Left colon (tissue), 2 donors: ENCODE measurements at regions not wholly inside any gene's neighbourhood (a gene's known extent, or its start where the extent isn't known, plus 50 kb on each side); places are given as distances from the start of the nearest gene placed in this dataset.

Experiments used
- ATAC-seq: fragments of 200-7000 bp; cut with Tn5 transposase; one replicate; pipeline ENCODE4 v1.9.1; 2020; ENCODE audit warnings: mild to moderate bottlenecking, moderate library complexity
- DNase-seq, 2 donors: peaks; one replicate each; pipeline ENCODE4 v3.0.0-alpha.2; 2020
- intact Hi-C, 2 donors: fragments of 100-400 bp; cut with DNase I in 1 of 2; cut with micrococcal nuclease in 1 of 2; formaldehyde crosslinking; loops; one replicate each; pipeline versions ENCODE4 v1.11.2 to v1.14.0; 2022; cut with DNase I, micrococcal nuclease
- donor health status: DM: no; HTN: no; CAD: no.
- donor health status: DM: yes; HTN: yes; CAD: no.

DNA sequence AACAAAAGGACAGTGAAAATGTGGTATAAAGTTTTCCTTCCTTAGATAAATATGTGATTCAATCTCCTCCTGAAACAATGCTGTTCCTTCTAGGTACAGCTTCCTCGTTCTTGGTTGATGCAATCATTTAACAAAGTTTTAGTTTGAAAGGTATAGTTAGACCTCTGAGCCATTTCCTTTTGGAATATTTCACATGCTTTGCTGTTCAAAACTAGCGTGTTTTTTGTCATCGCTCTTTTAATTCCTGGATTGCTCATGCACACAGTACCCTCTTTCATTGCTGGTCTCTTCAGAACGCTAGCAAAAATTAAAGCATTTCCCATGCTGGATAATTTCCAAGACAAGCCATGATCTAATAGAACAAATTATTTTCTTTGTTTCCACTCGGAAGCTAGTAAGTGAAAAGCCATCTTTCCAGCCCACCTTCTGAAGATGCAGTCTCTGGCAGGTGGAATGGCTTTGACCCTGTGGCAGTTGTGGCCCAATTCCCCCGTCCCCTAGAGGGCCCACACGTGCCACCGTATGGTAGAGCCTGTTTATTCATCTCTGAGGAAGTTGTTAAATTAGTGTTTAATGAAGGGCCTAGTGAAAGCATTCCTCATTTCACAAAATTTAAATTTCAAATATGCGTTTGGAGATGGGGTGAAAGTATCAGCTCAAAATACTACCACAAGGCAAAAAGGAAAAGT is 1040.6 kb upstream of the SLC10A2 start:
- DNase-seq: no peak
- intact Hi-C loops: no loop called here
- ATAC-seq: no peak

DNA sequence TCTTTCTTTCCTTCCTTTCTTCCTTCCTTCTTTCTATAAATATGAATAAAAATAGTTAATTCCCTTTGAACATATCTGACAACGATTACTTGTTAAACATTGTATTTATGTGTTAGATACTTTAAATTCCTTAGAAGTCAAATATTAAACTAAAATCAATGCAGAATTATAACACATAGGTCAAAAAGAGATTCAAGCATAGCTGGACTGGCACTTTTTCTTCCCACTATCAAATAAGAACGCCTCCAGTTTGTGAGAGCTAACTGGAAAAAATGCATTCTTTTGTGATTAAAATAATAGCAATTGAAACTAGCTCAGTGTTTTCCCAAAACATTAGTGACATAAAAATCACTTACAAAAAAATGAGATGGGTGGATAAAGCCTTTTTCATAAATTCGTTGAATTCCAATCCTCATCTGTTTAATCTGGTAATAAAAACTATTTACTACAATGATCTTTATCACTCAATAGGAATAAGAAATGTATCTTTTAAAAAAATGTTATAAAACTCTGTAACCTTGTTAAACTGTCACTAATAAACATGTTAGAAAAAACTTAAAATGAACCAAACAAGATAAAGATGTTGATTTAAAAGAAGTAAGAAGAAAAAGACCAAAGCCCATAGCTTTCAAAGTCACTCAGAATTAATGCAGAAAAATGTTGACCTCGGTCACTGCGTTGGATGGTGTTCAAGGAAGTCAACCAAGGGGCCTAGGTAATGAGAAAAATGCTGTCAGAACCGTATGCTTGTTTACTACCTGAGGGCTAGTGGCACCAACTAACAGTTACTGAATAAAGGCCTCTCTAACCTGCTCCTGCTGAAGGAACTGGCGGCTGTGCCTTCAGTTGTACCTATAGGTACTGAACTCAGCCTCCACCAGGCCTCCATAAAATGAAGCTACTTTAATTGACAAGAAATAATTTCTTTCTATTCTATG is 1039.5 kb upstream of the SLC10A2 start:
- DNase-seq (no peak), ATAC-seq (no peak)
- intact Hi-C loops: no loop called here

DNA sequence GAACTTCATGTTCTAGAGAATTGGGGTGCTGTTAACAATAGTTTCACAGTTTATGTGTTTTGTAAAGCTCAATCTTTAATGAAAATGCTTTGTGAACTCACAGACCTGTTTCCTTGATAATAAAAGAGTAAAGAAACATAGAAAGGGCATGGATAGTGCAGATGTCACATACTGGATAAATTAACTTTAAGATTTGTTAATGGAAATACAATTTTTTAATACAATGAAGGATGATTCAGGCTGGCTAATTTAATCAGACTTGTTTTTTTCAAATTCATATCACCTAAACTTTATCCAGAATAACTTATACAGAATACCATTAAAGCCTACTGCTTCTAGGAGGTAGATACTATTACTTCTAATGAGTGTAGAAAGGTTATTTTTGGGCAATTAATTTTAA is 1033.5 kb upstream of the SLC10A2 start:
- intact Hi-C loops: no loop called here
- DNase-seq (no peak), ATAC-seq (no peak)

DNA sequence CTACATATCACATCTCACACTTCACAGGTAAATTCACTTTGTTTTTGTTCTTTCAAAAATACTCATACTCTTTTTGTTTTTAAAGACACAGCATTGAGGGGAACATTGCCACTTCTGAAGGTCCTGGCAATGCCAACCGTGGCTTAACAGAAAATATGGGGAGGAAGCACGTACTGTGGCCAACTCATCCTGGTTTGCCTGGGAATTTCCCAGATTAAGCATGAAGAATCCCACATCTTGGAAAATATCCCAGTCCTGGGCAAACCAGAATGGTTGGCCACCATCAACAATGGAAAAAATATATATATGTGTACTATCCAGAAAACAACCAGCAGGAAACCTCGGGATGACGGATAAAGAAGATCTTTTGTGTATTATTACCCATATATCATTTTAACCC is 1032.2 kb upstream of the SLC10A2 start:
- intact Hi-C loops: no loop called here
- no peak for ATAC-seq
- DNase-seq: no peak

DNA sequence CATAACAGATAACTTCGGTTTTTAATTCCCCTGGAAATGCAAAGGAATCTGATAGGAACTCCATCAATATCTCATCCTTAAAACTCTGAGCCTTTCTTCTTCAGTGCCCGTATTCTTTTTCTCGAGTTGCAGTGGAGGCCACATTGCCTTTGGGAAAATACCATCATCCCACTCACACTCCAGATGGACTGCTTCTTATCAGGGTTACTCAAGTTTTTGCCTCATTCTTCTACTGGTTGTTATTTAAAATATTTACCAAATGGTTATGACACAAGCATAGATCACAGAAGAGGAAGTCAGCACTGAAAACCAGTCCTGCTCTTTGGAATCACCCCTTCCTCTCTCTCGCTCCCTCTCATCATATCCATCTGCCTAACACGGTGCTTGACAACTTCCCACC is 1020.5 kb upstream of the SLC10A2 start:
- no peak for DNase-seq
- intact Hi-C loops: no loop called here
- no peak for ATAC-seq

DNA sequence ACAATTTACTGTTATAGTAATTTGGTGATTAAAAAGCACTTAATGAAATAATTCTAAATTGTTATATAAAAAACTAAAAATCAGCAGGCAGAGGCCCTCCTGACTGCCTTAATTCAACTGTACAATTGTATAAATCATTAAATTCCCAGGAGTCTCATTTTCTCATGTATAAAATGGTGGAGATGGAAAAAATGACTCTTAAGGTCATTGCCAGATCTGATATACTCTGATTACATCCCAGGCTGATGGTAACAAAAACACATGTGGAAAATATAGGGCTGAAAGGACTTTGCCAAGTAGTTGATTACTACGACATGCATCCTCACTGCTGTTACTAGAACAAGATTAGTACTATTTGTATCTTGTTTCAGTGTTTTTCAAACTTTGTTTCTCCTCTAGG is 1020.0 kb upstream of the SLC10A2 start:
- intact Hi-C loops: no loop called here
- ATAC-seq (no peak), DNase-seq (no peak)

DNA sequence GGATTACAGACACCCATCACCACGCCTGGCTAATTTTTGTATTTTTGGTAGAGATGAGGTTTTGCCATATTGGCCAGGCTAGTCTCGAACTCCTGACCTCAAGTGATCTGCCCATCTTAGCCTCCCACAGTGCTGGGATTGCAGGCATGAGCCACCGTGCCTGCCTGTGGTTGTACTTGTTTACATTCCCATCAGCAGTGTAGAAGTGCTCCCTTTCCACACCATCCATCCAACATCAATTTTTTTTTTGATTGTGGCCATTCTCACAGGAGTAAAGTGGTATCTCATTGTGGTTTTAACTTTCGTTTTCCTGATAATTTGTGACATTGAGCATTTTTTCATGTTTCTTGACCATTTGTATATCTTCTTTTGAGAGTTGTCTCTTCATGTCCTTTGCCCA is 1019.4 kb upstream of the SLC10A2 start:
- DNase-seq (no peak), ATAC-seq (no peak)
- intact Hi-C loops: no loop called here

DNA sequence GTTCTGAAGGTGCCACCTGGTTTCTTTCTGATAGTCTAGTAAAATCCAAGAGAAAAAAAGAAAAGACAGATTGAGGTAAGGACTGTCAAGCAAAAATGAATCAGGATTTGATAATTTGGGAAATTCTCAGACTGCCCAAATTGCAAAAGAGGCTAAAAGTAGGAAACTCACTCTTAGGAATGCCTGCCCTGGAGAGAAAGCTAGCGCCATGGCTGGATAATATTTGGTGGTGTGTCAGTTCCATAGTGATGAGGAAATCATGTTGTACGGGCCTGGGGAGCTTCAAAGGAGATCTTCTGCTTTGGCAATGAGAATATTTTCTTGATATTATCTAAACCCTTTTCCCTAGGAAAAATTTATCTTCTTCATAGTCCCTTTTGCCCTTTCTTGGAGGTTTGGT is 1008.1 kb upstream of the SLC10A2 start:
- DNase-seq: no peak
- no peak for ATAC-seq
- intact Hi-C loops: no loop called here

DNA sequence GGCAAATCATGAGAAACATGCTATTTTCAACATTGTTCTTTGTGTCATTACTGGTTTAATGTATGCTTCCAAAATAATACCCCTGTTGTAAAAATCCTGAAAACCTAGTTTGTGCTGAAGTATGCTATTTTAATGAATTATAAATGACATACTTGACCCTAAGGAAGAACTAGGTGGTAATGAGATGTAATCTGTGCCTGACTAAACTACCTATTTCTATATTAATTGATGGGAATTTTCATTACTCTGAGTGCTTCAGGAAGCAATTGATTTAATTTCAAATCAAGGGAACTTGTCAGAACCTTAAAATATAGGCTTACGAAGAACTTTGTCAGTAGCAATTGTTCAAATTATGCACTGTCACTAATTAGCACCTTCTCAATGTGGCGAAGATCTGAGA is 1005.6 kb upstream of the SLC10A2 start:
- intact Hi-C loops: no loop called here

DNA sequence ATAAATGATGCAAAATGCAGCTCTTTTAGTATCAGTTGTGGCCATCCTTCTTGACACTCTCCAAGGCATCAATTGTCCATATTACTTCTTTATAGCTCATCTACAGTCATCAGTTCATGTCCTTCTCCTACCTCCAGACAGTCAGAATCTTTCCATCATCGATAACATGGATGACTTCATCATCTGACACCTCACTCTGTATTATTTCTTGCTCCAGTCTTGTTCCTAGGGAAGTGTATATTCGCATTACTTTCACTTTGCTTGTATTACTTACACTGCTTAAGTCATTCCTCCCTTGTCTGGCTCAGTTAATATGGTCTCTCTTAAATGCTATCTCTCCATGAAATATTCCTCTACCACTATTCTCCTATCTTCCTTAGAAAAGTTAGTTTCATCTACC is 999.1 kb upstream of the SLC10A2 start:
- intact Hi-C loops: no loop called here
- ATAC-seq: no peak
- DNase-seq: no peak

More for the DNA sequence above, 1005.6 kb upstream of the SLC10A2 start:
- no peak for ATAC-seq
- DNase-seq: no peak

DNA sequence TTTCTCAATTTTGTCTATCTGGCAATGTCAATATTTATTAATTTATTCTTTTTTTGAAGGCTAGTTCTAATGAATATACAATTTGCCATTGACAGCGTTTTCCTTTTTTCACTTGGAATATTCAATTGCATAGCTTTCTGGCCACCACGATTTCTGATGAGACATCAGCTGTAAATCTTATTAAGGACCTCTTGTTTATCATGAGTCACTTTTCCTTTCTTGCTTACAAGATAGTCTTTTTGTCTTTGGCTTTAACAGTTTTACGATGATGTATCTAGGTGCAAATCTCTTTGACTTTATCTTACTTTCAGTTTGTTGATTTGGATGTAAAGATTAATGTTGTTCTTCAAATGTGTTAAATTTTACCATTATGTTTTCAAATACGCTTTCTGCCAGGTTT is 991.6 kb upstream of the SLC10A2 start:
- intact Hi-C loops: no loop called here
- DNase-seq: no peak
- ATAC-seq: no peak

DNA sequence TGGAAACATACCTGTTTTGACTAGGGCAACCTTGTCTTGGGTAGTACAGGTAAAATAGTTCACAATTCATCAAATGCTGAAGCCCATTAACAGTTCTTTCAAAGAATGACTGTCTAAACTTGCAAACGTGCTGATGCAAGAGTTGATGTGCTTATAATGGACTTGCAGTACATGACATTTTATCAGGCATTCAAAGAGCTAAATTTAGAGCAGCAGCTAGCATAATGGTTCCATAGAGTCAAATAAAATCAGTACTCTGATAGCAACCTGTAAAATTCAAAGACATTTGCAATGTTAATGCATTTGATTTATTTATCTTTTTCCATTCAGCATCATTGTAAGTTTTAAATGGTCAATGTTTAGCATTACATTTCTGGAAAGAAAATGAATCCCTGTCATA is 979.7 kb upstream of the SLC10A2 start:
- ATAC-seq (no peak), DNase-seq (no peak)
- intact Hi-C loops: no loop called here

DNA sequence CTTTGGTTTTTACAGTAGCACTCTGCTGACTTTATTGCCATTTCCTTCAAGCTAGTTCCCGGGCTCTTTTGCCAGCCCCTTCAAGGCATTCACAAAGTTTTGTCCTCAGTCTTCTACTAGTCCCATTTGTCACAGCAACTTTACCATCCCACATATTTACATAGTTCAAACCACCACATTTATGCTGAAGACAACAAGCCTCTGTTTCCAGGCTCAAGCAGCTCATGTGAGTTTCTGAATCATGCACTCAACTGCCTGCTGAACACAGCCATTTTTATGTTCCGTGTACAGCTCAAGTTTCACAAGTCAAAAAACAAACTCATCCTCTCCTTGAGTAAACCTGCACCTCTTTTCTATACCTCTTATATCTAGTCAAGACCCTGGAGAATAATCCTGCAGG is 977.0 kb upstream of the SLC10A2 start:
- ATAC-seq: no peak
- no peak for DNase-seq
- intact Hi-C loops: no loop called here

DNA sequence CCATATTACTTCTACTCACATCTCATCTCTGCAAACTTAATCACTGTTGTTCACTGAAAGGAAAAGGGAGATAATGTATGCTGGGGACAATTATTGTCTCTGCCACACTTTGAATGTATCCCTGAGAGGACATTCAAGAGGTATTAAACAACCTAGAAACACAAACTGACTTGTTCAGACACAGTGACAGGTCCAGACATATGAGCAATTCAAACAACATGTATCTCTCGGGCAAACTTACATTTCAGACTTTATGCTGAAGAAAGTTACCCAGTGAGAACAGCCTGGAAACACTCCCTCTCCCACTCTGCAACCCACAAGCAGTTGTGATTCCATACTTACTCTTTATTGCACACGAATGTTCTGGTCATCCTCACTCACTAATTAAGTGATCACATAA is 968.7 kb upstream of the SLC10A2 start:
- intact Hi-C loops: no loop called here
- no peak for DNase-seq
- no peak for ATAC-seq

DNA sequence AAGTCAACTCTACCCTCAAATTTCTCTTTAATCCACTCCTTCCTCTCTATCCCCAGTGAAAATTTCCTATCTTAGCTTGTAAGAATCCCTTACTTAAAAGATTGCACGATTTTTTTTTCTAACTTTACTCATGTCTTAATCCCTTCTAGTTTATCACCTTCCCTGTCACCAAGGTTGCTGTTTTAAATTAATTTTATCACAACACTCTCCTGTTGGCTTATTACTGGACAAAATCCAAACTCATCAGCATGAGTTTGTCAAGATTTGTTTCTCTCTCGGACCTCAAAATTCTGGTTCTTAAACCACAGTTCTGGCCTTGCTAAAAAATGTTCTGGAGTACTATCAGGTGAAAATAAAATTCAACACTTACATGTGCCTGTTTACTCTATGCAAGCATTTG is 959.1 kb upstream of the SLC10A2 start:
- ATAC-seq: no peak
- no peak for DNase-seq
- intact Hi-C loops: no loop called here

DNA sequence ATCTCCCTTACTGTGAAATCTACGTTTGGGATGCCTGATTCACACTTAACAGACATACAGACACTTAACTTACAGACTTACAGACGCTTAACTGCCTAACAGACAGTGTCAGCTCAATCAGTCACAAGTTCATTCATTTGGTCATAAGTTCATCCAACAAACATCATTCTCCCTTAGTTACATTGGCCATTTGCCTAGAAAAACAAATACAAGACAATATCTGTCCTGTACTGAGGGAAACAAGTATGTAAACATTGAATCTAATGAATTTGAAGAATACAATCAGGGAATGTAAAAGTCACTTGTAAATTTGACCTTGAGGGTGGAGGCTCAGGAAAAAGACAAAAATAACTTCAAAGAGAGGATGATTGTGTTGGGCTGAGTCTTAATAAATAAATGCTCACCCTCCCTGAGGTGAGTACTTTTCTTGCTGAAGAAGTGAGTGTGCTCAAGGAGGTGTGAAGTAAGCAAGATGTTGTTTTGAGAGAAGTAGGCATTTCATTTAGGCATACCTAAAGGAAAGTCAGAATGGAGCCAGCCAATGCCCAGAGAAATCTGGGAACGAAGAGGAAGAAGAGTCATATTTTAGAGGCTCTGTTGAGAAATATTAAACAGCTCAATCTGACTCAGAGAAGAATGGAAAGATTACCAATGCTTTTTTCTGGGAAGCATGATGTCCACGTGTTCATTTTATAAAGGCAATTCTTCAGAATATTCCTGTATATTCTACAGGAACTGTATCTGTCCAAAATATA is 958.4 kb upstream of the SLC10A2 start:
- DNase-seq: no peak
- no peak for ATAC-seq
- intact Hi-C loops: no loop called here

DNA sequence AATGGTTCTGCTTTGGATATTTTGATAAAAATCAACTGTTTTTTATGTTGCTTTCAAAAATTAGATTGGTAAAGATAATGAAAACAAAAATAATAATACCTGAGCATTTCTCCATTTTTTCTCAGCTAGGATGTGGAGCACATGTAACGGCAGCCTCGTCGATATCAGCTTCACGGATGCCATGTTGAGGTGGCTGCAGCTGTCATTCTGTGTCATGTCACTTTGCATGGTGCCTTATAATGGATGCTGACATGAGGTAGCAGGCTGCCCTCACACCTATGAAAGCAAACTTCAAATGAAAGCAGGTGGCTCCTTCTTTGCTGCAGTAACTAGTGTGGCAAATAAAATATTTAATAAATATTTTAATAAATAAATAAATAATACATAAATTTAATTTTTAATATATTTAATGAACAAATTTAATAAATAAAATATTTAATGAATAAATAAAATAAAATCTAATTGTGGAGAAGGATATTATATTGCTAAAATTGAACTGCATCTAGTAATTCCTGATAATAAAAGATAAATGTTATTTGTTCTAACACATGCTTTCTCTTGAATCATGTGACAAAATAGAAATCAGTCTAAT is 955.7 kb upstream of the SLC10A2 start:
- no peak for ATAC-seq
- DNase-seq: no peak
- intact Hi-C loops: no loop called here

DNA sequence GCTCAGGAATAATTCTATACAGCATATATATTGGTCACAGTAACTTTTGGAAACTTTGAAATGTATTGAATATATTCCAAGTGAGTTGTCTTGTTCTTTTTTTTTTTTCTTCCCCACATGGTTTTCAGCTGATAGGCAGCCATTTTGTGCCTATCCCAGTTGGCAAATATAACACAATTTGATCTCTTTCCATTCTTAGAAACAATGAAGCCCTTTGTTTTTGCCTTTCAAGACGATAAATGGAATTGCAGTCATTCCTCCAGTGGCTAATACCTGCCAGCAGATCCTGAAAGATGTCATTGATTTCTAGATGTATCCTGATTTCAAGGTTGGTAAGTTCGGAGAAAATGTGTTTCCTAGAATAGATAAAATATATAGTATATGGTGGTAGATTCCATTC is 951.1 kb upstream of the SLC10A2 start:
- ATAC-seq: no peak
- DNase-seq: no peak
- intact Hi-C loops: no loop called here

DNA sequence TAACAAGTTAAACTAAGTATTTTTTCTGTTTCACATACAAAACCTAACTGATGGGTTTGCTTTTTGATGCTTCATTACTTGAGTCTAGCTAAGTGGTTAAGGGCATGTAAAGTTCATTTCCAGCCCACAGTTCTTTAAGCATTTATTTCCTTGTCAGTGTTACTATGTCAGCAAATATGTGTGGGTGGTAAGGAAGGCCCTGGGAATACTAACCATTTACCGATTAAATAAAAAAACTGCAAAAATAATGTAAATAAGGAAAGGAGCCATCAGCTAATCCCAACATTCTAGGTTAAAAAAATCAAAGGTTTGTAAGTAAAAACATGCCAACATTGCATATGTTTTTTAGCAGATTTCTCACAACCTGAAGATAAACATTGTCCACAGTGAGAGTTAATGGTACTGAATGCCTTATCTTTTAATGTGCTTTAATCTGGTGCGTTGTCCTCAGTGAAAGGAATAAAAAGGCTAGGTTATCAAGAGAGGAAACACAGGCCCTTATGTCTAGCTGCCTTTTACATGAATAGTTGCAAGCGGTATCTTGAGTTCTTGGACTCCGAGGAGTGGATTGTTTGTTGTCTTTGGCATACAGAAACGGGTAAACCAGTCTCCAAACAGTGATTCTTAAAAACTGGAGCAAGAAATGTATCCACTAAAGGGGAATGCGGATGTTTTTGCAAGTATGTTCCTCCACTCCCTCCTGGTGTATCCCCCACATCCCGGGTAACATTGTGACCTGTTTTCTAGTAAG is 949.6 kb upstream of the SLC10A2 start:
- ATAC-seq (no peak), DNase-seq (no peak)
- intact Hi-C loops: no loop called here
